ENCODE measurements at regions not wholly inside any gene's neighbourhood (a gene's known extent, or its start where the extent isn't known, plus 50 kb on each side); places are given as distances from the start of the nearest gene placed in this dataset.

DNA sequence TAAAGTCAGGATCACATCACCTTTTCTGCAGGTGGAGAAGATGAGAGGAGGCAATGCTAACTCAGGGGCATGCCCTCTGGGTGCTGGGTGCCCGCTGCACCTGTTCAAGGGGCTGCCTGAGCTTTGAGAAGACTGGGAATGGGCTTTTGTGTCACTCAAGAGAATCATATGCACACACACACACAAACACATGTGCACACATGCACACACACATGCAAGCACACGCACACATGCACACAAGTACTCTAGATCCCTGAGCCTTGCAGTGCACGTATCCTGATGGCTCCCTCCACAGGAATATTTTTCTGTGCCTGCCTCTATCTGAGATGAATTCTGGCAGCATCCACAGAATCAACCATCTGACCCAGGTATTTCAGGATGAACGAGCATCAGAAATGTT lies 110.0 kb upstream of the TEX51 start:
- CTCF ChIA-PET = no interaction called here
- no peak for DNase-seq (ENCODE audit: low spot score)
- TF ChIP-seq, protein P1, sequence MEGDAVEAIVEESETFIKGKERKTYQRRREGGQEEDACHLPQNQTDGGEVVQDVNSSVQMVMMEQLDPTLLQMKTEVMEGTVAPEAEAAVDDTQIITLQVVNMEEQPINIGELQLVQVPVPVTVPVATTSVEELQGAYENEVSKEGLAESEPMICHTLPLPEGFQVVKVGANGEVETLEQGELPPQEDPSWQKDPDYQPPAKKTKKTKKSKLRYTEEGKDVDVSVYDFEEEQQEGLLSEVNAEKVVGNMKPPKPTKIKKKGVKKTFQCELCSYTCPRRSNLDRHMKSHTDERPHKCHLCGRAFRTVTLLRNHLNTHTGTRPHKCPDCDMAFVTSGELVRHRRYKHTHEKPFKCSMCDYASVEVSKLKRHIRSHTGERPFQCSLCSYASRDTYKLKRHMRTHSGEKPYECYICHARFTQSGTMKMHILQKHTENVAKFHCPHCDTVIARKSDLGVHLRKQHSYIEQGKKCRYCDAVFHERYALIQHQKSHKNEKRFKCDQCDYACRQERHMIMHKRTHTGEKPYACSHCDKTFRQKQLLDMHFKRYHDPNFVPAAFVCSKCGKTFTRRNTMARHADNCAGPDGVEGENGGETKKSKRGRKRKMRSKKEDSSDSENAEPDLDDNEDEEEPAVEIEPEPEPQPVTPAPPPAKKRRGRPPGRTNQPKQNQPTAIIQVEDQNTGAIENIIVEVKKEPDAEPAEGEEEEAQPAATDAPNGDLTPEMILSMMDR (conservative IDR thresholded peaks at IDR 0.05; ENCODE audit: low read depth, low read length) = no peak
- no peak for TF ChIP-seq EZH2 (IDR thresholded peaks at IDR 0.05; ENCODE audit: borderline replicate concordance, low read depth, low read length, poor library complexity, severe bottlenecking)
- POLR2A ChIA-PET (ENCODE audit: low non-redundant PET) = interaction anchor here (0.7 kb wide), 1 partner anchor 1777 kb away, joined by 6 read pairs; no protein-coding TSS in a partner anchor
- Histone ChIP-seq H3K4me3 (ENCODE audit: low read depth, low read length, poor library complexity, severe bottlenecking) (no peak overlapping the region), H3K27me3 (replicated peaks; ENCODE audit: insufficient read depth, low read depth, low read length, poor library complexity) (no peaks in the 10 kb centered on the region), H3K4me1 (ENCODE audit: insufficient read depth, low read length, poor library complexity, severe bottlenecking) (no peaks in the 10 kb centered on the region), H3K36me3 (ENCODE audit: insufficient read depth, low read length, poor library complexity, severe bottlenecking) (no peaks in the 10 kb centered on the region), H3K27ac (ENCODE audit: low read depth, low read length, poor library complexity, severe bottlenecking) (no peak overlapping the region), H3K9me3 (ENCODE audit: low read depth, low read length, poor library complexity, severe bottlenecking) (no peaks in the 10 kb centered on the region)
- intact Hi-C loops (cut with micrococcal nuclease; ENCODE audit: unreplicated experiment) = no loop called here
- no TSS peak for BruUV-seq (replicated peaks)

DNA sequence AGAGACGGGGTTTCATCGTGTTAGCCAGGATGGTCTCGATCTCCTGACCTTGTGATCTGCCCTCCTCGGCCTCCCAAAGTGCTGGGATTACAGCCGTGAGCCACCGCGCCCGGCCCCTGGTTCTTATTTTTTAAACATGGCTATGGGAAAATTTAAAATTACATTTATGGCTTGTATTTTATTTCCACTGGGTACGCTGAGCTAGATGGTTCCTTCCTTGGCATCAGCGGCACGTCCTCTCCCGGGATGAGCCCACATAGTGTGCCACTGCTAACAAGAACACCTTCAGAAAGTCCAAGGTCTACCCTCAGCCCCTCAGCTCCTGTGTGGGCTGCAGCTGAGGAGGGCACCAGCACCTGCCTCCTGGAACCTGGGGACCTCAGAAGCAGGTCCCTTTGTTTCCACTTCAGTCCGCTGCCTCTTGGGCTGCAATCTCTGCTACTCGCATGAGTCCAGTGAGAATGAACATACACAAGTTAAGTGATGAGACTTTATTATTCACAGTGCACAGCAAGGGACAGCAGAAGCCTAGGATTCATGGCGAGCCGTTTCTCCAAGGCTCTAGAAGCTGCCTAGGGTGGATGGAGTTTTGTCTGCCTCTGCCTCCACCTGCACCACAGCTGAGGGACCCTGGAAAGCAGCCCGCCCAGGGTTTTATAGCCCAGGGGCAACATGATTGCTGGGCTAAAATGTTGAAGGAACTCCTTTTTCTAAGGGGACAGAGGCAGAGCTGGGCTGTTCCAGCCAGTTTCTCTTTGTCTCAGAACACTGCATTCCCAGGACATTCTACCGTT lies 107.5 kb upstream of the TEX51 start:
- Histone ChIP-seq H3K4me3 (ENCODE audit: low read depth, low read length, poor library complexity, severe bottlenecking) (no peak overlapping the region), H3K36me3 (ENCODE audit: insufficient read depth, low read length, poor library complexity, severe bottlenecking) (no peaks in the 10 kb centered on the region), H3K27ac (ENCODE audit: low read depth, low read length, poor library complexity, severe bottlenecking) (no peak overlapping the region), H3K9me3 (ENCODE audit: low read depth, low read length, poor library complexity, severe bottlenecking) (no peaks in the 10 kb centered on the region), H3K27me3 (replicated peaks; ENCODE audit: insufficient read depth, low read depth, low read length, poor library complexity) (peaks cover 7% of the 10 kb centered on the region), H3K4me1 (ENCODE audit: insufficient read depth, low read length, poor library complexity, severe bottlenecking) (no peaks in the 10 kb centered on the region)
- no peak for DNase-seq (ENCODE audit: low spot score)
- ChIA-PET CTCF (no interaction called here), POLR2A (ENCODE audit: low non-redundant PET) (no interaction called here)
- BruUV-seq (replicated peaks) = no TSS peak
- TF ChIP-seq, protein P1 (conservative IDR thresholded peaks at IDR 0.05; ENCODE audit: low read depth, low read length) = no peak
- no peak for TF ChIP-seq EZH2 (IDR thresholded peaks at IDR 0.05; ENCODE audit: borderline replicate concordance, low read depth, low read length, poor library complexity, severe bottlenecking)
- intact Hi-C loops (cut with micrococcal nuclease; ENCODE audit: unreplicated experiment) = no loop called here

DNA sequence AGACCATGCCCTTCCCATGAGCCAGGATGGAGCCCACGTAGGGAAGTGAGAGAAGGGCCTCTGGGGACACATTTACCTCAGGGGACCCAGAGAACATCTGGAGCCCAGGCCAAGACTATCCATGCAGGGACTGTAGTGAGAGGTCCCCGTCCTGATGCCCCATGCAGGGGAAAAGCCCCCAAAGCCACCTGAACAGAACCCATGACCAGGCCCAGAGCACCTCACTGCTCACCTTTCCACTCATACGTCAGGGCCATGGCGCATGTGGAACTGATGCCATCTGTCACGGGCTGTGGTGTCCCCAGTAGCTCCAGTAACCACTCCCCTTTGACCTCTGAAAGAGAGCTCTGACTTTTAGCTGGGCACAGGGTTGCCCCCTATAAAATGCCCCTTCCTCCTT lies 106.5 kb upstream of the TEX51 start:
- intact Hi-C loops (cut with micrococcal nuclease; ENCODE audit: unreplicated experiment) = no loop called here
- ChIA-PET POLR2A (ENCODE audit: low non-redundant PET) (no interaction called here), CTCF (no interaction called here)
- Histone ChIP-seq H3K4me3 (ENCODE audit: low read depth, low read length, poor library complexity, severe bottlenecking) (no peak overlapping the region), H3K4me1 (ENCODE audit: insufficient read depth, low read length, poor library complexity, severe bottlenecking) (no peaks in the 10 kb centered on the region), H3K36me3 (ENCODE audit: insufficient read depth, low read length, poor library complexity, severe bottlenecking) (no peaks in the 10 kb centered on the region), H3K27me3 (replicated peaks; ENCODE audit: insufficient read depth, low read depth, low read length, poor library complexity) (peaks cover 7% of the 10 kb centered on the region), H3K27ac (ENCODE audit: low read depth, low read length, poor library complexity, severe bottlenecking) (no peak overlapping the region), H3K9me3 (ENCODE audit: low read depth, low read length, poor library complexity, severe bottlenecking) (no peaks in the 10 kb centered on the region)
- no peak for DNase-seq (ENCODE audit: low spot score)
- TF ChIP-seq, protein P1 (conservative IDR thresholded peaks at IDR 0.05; ENCODE audit: low read depth, low read length) = no peak
- TF ChIP-seq EZH2 (IDR thresholded peaks at IDR 0.05; ENCODE audit: borderline replicate concordance, low read depth, low read length, poor library complexity, severe bottlenecking) = no peak
- no TSS peak for BruUV-seq (replicated peaks)

Data from A673 (cell line).